NCI-H82 (cell line): ENCODE measurements at regions not wholly inside any gene's neighbourhood (a gene's known extent, or its start where the extent isn't known, plus 50 kb on each side); places are given as distances from the start of the nearest gene placed in this dataset.

ENCODE experiments used
- DNase-seq: peaks from one replicate; lab custom pipeline; 2025; lab: John Stamatoyannopoulos, UW

DNA sequence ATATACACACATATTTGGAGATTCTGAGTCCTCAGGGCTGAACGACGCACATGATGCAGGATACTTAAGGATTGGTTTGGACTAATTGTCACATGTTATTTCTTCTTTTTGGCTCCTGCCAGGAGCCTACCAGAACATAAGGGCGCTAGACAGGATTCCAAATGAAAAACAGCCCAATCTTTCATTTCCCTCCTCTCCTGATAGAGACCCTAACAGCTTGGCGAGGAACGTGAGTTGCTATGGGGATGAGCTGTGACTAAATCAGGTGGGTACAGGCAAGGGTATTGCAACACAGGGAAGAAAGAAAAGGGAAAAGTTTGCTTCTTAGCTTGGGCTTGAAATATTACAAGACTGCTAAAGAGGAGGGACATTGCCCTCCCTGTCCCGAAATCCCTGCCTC, 109.9 kb downstream of the AIPL1 start:
- DNase-seq = no peak

DNA sequence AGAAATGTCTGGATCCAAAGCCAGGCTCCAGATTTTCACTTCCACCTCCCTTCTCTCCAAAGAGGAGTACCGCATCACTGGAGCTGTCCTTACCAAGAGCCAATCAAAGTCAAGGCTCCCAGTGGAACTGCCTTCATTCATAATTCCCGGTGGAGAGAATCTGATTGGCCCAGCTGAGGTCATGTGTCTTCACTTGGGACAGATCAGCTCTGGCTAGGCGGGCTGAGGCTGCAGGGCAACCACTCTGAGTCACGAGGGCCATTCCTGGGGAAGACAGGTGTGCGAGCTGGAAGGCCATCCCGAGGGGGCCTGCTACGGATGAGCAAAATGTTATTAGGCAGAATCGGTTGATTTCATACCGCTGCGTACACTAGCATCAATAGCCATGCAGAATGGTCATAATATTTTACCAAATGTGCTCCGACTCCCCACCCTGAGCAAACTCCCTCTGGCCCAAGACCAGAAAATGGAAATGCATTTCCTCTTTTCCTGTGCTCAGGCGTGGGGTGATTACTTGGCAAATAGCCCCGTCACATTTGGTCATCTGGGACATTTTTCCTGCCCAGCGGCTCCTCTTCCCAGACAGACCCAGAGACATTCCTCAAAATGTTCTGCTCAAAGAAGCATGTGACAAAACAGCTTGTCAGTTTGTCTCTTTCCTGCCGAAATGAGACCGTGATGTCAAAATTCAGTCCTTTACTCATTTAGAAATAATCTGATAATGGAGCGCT, 111.1 kb downstream of the AIPL1 start:
- DNase-seq = peak; percentile 63

DNA sequence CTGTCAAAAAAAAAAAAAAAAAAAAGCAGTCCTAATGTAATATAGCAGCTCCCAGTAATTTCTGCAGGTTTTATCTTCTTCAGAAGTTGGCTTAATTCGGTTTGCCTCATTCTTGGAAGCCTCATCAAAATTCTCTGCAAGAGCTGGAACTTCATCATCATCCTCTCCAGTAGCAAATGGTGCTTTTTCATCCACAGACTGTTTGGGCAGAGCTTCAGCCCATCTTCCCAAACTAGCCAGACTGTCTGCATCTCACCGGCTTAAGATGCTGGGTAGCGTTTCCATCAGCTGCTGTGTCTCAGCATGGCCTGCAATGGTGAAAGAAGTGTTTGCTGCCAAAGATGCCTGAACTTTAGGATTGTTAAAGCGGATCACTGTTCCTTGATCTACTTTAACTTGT, 112.6 kb downstream of the AIPL1 start:
- DNase-seq = no peak

DNA sequence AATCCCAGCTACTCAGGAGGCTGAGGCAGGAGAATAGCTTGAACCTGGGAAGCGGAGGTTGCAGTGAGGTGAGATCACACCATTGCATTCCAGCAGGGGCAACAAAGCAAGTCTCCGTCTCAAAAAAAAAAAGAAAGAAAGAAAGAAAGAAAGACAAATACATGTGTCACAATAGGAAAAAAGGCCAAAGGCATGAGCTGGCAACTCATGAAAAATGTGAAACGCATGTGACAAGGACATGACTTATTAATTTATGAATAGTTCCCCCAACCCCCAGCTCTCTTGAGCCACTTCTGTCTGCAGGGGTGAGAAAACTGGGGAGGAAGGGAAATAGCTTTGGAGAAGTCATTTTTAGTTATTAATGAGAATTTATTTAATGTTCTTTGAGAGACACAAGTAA, 120.6 kb downstream of the AIPL1 start:
- DNase-seq = no peak

DNA sequence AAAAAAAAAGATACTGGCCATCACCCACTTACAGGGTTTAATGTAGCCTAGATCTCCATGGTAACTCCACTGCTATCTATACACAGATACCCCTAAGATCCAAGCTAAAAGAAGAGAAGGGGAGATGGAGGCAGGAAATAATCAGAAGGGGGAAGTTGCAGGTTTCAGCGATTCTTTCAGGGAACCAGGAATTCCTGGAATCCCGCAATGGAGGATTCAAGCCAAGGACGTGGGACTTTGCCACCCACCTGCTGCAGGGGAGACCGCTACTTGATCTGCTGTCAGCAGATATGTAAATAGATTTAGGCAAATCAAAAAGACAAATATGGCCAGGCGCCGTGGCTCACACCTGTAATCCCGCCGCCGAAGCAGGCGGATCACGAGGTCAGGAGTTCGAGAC, 121.1 kb downstream of the AIPL1 start:
- no peak for DNase-seq

DNA sequence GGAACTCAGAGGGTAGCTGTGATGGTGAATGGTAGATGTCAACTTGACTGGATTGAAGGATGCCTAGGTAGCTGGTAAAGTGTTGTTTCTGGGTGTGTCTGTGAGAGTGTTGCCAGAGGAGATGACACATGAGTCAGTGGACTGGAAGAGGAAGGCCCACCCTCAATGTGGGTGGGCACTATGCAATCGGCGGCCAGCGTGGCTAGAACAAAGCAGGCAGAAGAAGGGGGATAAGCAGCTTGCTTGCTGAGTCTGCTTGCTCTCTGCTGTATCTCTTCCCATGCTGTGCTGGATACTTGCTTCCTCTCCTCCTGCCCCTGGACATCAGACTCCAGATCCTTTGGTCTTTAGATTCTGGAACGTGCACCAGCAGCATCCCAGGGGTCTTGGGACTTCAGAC, 128.1 kb downstream of the AIPL1 start:
- no peak for DNase-seq

DNA sequence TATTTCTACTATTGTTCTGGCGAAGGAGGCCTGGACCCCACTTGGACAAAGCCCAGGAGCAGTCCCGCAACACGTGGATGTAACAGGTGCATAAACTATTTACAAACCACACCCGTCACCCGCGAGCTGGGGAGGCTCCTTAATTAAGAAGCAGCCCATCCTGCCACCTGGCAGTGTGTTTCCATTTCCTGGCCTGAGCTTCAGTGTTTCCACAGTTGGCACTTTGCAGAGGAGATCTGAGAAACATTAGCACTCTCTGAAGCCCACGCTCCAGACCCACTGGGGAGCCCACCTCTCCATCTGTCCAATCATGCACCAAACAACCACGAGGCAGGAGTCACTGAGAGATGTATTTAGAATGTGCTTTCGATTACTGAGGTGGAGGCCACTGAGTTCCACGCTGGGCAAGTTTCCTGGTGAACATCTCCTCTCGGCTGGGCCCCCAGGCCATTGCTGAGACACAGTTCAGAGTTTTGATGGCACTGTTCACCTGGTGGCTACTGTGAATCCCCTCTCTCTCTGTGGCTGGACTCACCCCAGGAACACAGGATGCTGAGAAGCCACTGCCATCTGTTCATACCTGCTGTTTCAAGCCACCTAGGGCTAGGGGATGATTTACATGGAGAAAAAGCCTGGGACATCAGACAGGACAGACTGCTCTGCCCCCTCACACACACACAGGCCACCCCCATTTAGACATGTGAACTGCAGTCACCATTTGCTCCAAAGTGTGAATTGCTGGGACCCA, 129.1 kb downstream of the AIPL1 start:
- no peak for DNase-seq

DNA sequence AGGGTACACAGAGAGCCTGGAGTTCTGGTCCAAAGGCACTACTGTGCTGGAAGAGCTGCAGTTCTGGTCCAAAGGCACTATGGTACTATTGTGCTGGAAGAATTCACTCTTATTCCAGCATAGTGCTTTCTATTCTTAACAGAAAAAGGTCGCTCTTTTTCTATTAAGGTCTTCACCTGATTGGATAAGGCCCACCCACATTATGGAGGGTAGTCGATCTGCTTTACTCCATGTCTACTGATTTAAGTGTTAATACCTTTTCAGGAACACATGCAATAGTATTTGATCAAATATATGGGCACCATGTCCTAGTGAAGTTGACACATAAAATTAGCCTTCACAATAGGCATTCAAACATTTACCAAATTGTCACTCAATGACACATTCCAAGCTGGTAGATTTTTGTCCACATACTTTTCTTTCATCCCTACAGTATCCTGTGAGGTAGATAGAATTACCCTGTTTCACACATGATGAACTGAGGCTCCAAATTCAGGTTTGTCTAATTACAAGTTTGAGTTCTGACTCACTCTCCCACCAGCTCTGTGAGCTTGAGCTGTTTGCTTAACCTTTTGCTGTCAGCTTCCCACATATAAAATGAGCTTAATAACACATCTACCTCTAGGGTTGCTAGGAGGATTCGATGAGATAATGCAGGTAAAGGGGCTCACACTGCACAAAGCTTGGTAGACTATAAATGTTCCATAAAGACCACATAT, 129.9 kb downstream of the AIPL1 start:
- no peak for DNase-seq

DNA sequence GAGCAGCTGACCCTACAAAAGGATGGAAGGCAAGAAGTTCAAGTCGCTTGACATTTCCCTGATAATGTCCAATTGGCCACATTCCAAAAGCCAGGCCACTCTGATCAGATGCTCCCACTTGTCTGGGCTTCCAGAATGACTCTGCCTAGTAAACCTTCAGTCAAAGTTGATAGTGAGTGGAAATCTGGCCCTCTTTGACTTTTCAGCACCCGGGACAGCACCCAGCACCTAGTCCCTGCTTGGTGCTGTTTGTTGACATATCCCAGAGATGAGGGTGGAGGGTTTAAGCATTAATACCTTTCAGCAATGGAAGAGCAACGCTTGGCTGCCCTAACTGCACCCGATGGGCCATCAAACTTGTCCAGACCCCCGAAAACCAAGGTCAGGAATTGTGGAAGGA, 131.3 kb downstream of the AIPL1 start:
- DNase-seq = no peak

DNA sequence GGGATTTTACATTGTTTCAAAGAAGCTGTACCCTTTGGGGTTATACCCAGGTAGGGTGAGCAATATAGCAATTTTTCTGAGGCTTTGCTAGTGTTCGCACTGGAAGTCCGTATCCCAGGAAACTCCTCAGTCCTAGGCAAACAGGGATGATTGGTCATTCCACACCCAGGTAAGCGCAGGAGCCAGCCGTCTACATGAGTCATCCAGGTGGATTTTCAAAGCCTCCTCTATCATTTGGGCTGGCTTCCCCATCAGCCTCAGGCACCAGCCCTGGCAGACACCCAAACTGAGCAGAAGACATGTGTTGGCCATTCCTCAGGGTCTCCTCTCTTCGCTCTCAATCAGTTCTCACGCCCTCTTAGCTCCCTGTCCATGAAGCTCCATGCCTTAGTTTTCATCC, 135.6 kb downstream of the AIPL1 start:
- no peak for DNase-seq

DNA sequence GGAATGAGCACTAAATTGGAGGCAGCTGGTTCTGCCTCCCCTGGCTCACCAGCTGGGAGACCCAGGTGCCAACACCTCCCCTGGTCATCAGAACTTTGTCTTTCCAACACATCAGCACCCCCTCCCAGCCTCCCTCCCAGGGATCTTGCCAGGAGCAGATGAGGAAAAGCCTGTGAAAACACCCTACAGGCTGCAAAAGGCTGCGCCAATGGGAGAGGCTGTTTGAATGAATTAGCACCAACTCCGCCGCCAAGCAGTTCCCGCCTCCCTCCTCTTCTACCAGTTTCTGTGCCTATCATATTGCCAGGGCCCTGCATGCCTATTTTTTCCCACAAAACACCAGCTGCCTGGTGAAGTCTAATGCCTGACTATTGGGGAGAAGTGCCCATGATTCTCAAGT, 137.0 kb downstream of the AIPL1 start:
- no peak for DNase-seq

DNA sequence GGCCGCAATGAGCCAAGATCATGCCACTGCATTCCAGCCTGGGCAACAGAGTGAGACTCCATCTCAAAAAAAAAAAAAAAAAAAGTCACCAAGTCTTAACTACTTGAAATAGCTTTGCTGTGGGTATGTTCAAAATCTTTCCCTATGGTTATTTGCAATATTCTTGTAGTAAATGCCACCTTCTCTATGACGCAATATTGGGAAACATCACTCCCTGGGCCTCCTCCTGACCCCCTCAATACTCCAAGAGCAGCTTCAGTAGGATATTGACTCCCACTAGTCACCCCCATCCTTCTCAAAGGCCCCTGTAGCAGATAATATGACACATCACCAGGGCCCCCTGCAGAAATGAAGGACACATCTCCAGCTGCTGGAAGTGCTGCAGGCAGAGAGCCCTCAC, 137.8 kb downstream of the AIPL1 start:
- no peak for DNase-seq

DNA sequence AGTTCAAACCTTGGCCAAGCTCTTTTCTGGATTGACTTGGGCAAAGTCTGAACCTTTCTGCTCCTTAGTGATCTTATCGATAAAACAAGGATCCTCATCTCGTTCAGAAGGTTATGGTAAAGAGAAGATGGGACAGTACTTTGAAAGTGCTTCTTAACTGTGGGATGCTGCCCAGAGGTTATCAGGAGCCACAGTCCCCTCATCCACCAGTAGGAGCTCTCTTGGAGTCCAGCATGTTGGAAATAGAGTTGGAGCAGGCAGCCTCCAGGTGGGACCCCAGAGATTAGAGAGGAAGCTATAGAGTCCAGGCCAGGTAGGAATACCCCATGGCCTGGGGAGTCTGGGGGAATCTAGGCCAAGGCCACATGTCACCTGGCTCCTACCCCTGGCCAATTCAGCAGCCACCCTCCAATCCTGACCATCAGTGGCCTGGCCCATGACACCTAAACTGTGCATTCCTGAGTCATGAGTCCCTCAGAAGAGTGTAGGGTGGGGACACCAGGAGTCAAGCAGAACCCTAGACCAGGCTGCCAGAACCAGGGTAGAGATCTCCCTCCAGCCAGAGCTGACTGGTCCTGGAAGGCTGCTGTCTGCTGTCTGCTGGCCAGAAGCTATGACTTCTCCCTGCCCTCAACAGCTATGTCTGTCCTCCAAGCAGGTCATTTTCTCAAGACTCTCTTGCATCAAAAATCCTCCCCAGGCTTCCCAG, 144.3 kb downstream of the AIPL1 start:
- no peak for DNase-seq

DNA sequence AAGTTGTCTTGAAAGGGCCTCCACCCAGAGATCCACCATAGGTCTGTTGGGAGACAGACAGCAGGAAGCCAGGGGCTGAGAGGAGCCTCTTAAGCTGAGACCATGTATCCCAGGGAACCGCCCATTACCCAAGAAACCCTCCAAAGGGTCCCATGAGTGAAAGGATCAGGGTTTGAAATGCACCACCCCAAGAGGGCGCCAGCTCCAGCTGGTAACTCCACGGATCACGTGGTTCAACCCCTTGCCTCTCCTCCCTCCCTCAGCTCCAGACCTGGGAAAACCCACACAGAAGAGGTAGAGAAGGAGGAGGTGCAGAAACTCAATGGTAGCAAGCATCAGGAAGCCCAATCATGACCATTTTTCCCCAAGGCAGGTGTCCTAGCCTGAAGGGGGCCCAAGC, 148.7 kb downstream of the AIPL1 start:
- peak; percentile 77 for DNase-seq

DNA sequence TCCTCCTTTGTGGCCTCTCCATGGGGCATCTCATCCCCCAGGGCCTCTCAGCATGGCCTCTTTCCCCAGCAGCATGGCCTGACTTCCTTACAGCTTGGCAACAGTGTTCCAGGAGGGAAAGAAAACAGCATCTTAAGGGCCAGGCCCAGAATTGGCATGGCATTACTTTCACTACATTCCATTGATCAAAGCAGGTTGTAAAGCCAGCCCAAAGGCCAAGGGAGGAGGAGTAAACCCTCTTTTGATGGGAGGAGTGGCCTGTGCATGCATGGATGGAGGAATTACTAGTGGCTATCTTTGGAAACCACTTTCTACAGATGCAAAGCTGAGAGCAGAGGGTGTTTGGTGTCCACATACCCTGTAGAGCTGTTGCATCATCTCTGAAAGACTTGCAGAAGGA, 149.4 kb downstream of the AIPL1 start:
- no peak for DNase-seq

DNA sequence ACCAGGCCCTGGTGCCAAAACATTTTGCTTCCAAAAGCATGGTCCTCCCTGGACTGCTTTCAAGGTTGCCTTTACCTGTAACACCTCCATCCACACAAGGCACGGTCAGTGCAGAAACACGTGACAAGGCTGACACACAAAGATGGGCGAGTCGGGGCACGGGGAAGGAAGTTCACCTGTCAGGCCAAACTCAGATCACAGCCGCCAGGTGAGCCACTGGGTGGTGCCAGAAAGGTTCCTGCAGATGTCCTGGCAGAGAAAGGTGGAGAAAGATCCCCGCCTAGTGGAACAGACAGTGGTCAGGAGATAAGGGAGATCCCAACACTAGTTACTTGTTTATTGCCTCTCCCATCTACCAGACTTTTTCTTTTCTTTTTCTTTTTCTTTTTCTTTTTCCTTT, 155.3 kb downstream of the AIPL1 start:
- peak; percentile 69 for DNase-seq

DNA sequence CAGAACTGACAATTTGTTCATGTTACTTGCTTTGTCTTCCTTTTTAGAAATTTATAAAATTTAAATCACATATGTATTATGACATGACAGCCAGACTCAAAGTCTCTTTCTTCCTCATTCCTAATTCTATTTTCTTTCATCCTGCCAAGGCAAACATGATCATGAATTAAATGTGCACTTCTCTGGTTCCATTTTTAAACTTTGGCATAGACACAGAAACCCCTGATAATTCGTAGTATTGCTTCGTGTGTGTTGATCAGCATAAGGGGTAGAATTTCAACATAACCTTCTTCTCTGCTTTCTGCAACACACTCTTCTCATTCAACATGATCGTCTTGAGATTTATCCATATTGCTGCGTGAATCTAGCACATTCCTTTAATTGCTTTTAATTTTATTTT, 156.5 kb downstream of the AIPL1 start:
- DNase-seq = no peak

DNA sequence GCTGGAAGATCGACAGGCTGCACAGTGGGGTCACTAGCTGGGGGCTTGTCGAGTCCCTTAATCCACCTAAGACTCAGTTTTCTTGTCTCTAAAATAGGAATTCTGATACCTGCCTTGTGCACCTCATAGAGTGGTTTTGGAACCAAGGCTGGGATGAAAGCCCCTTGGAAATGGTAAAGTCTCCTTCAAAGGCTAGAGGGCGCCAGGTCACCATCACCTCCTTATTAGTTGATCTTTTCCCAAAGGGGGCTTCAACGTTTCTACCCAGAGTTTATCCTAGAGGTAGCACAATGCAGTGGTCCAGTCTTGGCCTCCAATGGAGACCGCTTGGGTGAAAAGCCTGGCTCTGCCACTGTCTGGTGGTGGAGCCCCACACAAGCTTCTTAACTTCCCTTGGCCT, 158.2 kb downstream of the AIPL1 start:
- peak; percentile 26 for DNase-seq

DNA sequence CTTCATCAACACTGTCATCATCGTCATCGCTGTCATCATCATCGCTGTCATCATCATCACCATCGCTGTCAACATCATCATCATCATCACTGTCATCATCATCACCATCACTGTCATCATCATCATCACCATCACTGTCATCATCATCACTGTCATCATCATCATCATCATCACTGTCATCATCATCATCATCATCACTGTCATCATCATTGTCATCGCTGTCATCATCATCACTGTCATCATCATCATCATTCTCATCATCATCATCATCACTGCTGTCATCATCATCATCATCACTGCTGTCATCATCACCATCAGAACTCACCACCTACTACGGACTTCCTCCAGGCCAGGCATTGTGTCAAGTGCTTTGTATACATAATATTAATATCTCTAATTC, 160.6 kb downstream of the AIPL1 start:
- no peak for DNase-seq

DNA sequence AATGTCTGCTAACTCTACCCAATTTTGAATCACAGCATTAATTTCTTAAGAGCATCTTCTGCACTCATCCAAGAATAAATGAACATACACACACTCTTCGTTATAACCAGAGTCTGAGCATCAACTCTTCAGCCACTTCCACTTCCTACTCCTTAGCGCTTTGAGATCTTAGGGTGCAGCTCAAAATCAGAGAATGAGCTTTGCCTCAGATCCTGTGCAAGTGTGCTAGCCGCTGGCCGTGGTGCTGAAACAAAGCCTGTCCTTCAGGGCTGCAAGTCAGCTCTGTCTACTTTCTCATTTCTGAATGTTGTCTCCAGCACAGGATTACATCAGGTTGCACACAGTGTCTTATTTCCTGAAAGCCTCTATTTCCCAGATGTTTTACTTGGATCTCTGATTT, 165.4 kb downstream of the AIPL1 start:
- DNase-seq = peak; percentile 27

DNA sequence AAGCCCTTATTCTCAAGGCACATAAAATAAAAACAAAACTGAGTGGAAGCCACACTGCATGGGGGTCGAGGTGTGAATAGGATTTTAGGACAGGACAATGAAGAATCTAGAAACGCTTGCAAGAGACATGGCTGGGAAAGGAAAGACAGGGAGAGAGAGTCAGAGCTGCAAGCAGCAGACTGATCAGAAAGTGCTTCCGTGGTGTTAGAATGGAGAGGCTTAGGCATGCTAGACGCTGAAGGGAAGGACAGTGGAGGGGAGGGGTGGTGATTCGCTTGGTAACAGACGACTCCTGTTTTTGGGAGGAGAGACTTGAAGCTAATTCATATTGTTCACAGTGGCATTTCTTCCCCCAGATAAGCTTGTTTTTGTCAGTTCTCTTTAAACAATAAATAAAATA, 173.5 kb downstream of the AIPL1 start:
- peak; percentile 21 for DNase-seq

DNA sequence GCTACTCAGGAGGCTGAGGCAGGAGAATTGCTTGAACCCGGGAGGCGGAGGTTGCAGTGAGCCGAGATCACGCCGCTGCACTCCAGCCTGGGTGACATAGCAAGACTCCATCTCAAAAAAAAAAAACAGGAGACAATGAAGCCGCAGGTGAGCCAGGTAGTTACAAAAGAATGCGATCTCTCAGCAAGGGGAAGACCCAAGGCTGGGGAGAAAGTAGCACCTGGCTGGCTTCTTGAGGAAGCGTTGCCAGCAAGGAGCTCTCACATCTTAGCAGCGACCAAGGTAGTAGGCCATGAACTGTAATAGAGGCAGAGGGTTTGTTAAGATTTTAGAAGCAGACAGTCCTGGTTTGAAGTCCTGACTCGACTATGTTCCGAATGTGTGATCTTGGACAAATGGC, 175.0 kb downstream of the AIPL1 start:
- no peak for DNase-seq

DNA sequence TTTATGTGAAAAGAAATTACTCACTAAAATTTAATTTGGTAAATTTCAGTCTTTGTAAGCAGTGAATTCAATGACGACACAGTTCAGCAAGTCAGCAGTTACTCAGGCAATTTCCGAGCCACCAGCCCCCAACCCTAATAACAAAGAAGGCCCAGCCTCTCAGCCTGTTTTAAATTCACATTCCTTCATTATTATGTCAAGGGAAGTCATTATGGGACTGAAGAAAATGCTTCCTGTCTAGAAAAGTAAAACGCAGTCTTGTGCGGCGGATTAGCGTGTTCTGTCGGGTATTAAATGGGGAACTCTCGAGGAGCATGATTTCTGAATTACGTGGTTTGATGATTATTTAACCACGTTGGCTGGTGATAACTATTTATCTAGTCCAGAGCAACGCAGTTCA, 177.6 kb downstream of the AIPL1 start:
- no peak for DNase-seq
